Anterior cingulate cortex (tissue), 58 donors: ENCODE measurements at regions not wholly inside any gene's neighbourhood (a gene's known extent, or its start where the extent isn't known, plus 50 kb on each side); places are given as distances from the start of the nearest gene placed in this dataset.
"Not testable (repeated sequence)": the region's sequence is repeated elsewhere in the genome, so short reads cannot be mapped to it uniquely, and the experiment has no call there.

ENCODE experiments used
- DNase-seq, 58 donors: peaks; one replicate each; lab custom pipeline; 2025; lab: John Stamatoyannopoulos, UW

DNA sequence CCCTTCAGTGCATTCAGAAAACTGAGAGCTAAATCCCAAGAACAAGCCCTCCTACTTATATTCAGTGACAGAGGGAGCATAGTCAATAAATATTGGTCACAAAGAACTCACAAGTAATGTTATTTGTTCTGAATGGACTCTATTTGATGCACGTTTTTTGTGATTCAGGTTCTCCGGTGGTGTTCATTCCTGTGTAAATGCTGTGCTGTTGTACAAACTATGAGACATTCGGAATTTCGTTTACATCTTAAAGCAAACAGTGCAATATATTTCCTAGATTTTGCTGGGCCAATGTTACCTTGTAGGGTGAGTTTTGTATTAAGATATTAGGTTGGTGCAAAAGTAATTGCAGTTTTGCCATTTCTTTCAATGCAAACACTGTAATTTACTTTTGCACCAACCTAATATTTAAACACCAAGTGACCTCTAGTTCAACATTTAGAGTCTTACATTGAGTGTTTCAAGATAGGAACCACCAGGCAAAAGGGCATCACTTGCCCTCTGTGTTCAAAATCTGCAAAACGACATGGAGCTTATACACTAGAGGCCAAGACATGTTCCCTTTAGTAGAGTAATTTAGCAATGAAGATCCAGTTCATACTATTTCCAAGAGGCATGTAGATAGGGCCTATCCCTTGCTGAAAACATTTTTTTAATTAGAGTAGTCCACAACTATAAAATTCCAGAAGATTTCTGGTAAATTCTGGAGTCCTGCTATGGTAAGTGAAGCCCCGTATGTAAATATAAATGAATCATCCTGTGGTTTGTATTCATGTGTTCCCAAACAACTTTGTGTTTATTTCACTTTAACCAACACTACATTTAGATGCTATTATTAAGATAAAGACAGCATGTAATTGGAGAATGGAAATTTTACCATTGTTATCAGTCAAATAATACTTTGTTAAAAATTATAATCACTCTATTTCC is 444.0 kb upstream of the PTGER4 start:
- no peak for DNase-seq

DNA sequence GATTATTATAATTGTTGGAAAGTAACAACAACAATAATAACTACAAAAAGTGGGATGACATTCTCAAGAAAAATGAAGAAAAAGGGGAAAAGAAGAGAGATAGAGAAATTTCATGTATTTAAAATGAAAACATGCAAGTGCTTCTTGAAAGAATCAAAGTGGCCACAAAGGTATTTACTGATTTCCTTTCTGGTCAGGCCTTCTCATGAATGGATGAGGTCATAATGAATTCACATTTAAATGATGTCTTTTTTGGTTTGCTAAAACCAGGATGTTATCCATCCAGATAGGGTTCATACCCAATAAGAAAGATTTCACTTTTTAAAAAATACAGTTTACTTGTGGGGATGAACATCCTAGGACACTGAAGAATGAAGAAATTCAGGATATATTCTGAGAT is 446.4 kb upstream of the PTGER4 start:
- no peak for DNase-seq

GRCh38 chr5:40227931-40228330 is 451.8 kb upstream of the PTGER4 start:
- no peak for DNase-seq

DNA sequence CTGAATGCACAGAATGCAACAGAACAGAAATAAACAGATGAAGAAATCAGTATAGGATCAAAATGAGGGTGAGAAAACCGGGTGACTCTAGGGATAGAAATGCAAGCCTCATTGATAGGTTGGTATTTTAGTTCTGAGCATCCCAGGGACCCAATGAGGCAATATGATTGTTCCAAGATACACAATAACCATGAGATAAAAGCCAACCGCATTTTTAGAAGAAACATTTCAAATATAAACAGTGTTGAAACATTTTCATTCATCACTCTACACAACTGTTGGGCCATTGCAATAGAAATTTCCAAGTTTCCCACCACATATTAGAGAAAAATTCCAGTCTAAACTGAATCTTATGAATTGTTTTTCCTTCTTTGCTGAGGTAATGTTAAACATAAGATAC is 452.3 kb upstream of the PTGER4 start:
- DNase-seq, result no peak

DNA sequence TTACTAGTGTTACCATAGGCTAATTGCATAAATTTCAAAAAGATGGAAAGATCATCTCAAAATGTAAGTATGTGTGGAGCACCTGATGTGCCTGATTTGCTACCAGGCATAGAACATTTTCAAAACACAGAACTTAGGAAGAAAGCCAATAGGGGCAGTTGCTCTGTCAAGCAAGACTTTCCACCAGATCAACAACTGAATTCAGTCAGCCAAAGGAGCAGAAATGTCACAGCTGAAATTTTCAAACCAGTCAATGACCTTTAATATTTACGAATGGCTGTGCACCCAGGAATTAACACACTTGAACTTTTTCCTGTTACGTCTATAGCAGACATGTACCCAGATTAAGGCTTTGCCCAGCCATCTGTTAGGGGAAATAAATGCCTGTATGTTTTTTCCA is 452.8 kb upstream of the PTGER4 start:
- no peak for DNase-seq

DNA sequence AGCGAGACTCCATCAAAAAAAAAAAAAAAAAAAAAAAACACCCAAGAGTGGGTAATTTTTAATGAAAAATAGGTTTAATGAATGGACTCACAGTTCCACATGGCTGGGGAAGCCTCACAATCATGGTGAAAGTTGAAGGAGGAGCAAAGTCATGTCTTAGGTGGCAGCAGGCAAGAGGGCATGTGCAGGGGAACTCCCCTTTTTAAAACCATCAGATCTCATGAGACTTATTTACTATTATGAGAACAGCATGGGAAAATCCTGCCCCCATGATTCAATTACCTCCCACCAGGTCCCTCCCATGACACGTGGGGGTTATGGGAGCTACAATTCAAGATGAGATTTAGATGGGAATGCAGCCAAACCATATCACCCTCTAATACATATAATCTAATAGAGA is 454.6 kb upstream of the PTGER4 start:
- not testable (repeated sequence) for DNase-seq

DNA sequence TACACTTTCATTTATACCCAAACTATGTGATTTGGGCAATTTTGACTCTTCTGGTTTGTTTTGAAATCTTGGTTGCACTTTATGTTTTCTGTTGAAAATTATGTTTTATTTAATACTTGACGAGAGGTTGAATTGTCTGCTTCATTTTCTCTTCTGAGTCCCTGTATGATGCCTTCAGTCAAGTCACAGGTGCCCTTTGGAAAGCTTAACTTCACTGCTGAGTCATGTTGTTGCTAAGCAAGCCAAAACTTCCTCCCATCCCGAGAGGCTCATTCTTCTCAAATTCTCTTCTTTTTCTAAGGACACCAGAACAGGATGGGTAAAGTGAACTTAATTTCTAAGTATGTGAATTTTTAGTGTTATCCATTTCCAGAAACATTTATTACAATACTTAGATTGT is 455.3 kb upstream of the PTGER4 start:
- no peak for DNase-seq

DNA sequence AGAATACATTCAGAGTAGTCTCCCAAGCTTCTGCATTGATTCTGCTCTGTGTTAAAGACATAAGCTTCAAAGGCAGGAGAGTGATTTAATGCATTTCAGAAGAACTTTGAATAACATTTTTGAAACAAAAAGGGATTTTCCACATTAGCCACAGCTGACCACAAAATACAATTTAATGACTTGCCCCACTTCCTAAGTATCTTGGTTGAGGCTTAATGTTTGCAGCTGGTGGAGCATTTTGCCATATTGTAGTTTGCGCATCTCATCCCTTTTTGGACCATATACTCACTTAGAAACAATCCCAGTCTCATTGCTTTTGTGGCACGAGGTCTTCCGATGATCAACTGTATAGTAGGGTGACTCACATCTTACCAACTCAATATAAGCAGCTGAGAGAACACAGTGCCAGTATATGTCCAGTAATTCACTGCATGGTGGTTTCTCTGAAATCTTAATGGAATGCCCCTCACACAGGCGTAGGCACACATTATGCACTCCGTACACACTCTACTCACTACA is 455.8 kb upstream of the PTGER4 start:
- DNase-seq, result no peak

DNA sequence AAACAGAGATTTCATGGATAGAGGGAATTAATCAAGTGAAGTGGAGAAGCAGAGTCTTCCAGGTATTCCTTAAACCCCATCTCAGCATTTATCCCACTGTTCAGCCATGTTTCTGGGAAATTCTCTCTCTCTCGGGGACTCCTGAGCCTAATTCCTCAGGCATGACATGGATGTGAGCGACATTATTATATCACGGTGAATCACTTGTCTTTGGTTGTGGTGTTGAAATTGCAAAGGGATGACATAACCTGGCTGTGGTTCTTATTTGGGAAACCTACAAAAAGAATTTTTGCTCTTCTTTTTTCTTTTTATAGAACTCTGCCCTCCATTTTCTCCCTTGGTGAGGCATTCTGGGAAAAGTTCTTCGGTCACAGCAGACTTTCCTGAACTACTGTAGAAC is 457.9 kb upstream of the PTGER4 start:
- DNase-seq, result no peak

DNA sequence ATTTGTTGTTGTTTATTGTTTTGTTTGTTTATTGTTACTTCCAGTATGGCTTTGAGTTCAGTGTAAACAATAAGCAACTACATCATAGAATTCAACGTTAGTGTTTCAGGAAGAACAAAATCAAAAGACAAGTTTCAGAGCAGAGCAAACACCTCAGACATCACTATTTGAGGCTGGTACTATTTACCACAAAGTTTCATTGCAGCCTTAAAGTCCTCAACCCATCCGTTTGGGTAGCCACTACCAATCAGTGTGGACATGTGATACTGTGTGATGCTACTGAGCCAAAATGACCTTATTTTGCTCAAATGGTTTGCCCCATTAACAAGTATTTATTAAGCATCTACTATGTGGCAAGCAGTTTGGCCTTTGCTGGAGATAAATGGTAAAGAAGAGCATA is 458.5 kb upstream of the PTGER4 start:
- no peak for DNase-seq

- DNase-seq, result no peak
These were observed 459.5 kb upstream of the PTGER4 start for GRCh38 chr5:40220260-40220659.

- no peak for DNase-seq
These were observed 462.2 kb upstream of the PTGER4 start for GRCh38 chr5:40217553-40217952.

- no peak for DNase-seq
These were observed 469.0 kb upstream of the PTGER4 start for GRCh38 chr5:40210694-40211093.

GRCh38 chr5:40206030-40206429 is 473.7 kb upstream of the PTGER4 start:
- no peak for DNase-seq

GRCh38 chr5:40204144-40204543 is 475.6 kb upstream of the PTGER4 start:
- no peak for DNase-seq

DNA sequence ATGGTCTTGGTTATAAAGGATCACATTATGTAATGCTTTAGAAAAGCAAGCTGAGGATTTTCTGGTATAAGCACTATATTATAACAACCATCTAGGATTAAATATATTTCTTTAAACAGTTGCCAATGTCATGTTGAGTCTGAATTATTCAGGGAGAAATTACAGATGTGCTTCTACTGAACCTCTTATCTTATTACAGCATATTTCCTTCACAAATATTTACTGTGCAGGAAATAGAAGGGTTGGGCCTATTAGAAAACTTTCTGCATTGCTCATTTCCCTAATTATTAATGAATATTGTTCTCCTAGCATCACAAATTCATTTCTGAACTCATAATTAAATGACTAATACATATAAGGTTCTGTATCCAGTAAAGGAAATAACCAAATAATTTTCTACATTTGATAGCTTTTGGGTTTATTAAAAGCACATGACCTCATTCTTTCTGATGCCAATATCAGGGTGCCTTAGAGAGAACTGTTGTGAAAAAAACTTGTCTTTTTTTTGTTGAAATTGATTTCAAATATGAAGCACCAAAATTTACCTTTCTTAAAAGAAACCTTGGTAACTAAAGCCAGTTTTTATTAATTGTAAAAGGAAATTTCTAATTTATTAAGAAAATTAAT is 476.8 kb upstream of the PTGER4 start:
- DNase-seq, result no peak

DNA sequence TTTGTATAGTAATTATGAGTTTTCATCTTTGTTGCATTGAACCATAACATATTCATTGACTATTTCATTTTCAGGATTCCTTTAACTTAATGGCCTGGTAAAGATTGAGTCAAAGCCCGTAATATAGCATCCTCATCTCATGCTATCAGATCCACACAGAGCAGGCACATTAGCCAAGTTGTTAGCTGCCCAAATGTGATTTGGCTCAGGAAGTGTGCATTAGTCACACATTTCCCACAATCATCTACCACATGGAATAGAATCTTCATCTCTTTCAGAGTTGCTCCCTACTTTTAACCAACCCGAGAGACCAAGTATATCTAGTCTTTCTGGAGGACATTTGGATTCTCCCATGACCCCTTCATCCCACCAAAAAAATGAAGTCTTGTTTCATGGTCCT is 481.0 kb upstream of the PTGER4 start:
- DNase-seq, result no peak

DNA sequence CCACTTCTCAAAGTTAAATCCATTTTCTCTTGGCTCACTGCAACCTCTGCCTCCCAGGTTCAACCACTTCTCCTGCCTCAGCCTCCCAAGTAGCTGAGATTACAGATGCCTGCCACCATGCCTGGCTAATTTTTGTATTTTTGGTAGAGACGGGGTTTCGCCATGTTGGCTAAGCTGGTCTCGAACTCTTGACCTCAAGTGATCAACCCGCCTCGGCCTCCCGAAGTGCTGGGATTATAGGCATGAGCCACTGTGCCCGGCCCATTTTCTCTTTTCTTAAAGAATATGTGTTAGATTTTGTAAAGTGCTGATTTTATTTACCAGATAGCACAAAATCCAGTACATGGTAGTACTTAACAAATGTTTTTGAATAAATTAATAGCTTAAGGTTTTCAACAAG is 484.1 kb upstream of the PTGER4 start:
- not testable (repeated sequence) for DNase-seq

GRCh38 chr5:40191150-40191549 is 488.6 kb upstream of the PTGER4 start:
- no peak for DNase-seq

- no peak for DNase-seq
These were observed 507.0 kb upstream of the PTGER4 start for GRCh38 chr5:40172721-40173120.

DNA sequence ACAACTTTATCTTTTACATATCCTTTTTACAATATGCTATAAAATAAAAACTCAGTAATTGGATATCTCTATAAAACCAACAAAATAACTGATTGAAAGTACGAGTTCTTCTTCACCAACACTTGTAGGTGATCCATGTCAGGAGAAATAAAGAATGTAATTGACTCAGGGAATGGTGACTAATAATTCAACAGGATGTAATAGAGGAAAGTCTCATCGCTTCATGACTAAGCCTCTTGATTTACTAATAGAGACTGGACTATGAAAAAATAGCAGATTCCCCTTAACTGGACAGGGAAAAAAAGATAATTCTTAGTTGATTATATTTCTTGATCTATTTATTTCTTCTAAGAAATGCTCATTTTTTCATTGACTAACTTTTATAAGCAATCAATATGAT is 507.7 kb upstream of the PTGER4 start:
- no peak for DNase-seq

DNA sequence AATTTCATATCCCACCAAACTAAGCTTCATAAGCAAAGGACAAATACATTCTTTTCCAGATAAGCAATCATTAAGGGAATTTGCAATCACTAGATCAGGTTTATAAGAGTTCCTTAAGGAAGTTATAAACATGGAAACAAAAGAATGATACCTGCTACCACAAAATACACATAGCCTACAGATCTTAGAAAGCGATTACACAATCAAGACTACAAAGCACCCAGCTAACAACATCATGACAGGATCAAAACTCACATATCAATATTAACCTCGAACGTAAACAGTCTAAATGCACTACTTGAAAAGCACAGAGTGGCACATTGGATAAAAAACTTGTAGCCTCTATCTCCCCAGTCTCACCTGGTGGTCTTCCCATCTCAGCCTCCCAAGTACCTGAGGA is 512.4 kb upstream of the PTGER4 start:
- no peak for DNase-seq
